HG03571 (cell line): ENCODE measurements at regions not wholly inside any gene's neighbourhood (a gene's known extent, or its start where the extent isn't known, plus 50 kb on each side); places are given as distances from the start of the nearest gene placed in this dataset.
"Not testable (repeated sequence)": the region's sequence is repeated elsewhere in the genome, so short reads cannot be mapped to it uniquely, and the experiment has no call there.

ENCODE experiments used
- ATAC-seq: cut with Tn5 transposase; IDR thresholded peaks from one replicate; pipeline ENCODE4 v1.9.1; 2021; ENCODE audit not compliant: unreplicated experiment

GRCh38 chr11:38060920-38061319 is 1462.9 kb upstream of the RAG2 start:
- no peak for ATAC-seq

DNA sequence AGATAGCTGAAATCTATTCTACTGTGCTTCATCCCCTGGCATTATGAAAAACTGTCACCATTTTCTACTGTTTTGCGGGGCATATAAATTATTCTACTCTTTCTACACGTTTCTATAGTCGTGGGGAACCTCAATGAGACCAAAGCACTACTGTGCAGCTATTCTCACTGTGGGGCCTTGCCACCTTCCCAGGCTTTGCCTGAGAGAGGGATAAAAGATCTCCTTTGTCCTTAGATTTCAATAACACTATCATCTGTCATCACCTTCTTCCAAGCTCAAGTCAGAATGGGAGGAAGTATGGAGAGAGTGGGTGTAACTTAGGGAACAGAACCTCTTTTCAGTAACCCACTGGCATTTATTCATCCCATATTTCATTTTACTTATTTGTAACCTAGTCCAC is 1462.1 kb upstream of the RAG2 start:
- no peak for ATAC-seq

DNA sequence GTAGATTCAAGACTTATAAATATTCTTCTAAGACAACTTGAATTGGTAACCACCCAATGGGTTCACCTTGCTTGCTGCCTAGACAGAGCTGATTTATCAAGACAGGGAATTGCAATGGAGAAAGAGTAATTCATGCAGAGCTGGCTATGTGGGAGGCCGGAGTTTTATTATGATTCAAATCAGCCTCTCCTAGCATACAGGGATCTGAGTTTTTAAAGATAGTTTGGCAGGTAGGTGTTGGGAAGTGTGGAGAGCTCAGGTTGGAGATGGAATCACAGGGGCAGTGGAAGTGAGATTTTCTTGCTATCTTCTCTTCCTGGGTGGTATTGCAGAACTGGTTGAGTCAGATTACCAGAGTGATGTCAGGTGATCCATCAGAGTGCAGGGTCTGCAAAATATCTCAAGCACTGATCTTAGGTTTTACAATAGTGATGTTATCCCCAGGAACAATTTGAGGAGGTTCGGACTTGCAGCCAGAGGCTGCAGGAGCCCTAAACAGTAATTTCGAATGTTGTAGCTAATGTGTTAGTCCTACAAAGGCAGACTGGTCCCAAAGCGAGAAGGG is 1448.6 kb upstream of the RAG2 start:
- ATAC-seq = no peak

GRCh38 chr11:38043060-38043459 is 1445.0 kb upstream of the RAG2 start:
- no peak for ATAC-seq

GRCh38 chr11:38038777-38039176 is 1440.7 kb upstream of the RAG2 start:
- no peak for ATAC-seq

DNA sequence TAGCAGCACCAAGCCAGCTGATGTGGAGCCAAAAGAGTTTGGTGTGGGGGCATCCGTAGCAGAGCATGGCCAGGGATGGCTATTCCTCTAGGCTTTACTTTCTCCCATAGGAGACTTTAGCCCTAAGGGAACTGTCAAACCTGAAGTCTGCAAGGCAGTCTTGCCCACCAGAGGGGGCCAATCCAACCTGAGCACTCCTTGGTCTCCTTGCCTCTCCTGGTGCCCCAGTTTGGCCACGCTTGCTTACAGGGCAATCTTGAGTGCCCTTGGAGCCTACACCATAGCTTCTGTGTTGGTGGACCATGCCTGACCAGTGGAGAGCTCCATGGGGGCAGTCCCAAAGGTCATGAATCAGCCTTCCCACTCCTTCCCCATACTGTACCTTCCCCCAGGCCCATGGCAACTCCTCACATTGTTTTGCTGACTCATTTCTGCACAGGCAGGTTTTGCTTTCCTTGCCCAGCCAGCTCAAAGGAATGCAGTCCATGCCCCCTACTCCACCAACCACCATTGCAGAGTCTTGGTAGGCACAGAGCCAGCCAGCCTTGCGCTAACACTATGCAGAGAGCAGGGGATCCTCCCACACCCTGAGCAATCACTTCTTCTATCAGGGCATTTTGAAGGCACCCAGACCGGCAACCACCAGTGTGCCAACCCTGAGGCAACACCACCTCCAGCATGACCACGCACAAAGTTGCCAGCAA is 1421.2 kb upstream of the RAG2 start:
- no peak for ATAC-seq

DNA sequence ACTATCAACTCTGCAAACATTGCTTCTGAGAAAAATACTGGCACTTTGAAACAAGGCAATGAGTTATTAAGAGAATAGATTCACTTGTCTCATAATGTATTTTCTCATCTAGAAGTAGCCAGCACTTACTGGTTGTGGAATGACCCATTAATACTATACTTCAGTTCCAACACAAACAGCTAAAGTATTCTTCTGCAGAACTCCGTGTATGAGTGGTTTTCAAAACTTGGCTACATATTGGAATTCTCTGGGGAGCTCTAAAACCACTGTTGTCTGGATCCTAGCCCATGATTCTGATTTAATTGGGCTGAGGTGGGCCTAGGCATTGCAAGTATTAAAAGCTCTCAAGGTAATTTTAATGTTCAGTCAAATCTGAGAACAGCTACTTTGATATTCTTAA is 1416.4 kb upstream of the RAG2 start:
- ATAC-seq = no peak

DNA sequence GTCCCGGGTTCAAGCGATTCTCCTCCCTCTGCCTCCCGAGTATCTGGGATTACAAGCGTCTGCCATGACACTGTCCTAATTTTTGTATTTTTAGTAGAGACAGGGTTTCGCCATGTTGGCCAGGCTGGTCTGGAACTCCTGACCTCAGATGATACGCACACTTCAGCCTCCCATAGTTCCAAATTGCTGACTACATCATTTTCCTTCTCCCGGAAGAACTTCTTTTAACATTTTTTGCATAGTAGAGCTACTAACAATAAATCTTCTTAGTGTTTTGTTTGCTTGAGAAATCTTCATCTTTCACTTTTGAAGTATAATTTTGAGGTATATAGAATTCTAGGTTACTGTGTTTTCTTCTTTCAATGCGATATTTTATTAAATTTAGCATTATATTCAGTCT is 1415.1 kb upstream of the RAG2 start:
- no peak for ATAC-seq

DNA sequence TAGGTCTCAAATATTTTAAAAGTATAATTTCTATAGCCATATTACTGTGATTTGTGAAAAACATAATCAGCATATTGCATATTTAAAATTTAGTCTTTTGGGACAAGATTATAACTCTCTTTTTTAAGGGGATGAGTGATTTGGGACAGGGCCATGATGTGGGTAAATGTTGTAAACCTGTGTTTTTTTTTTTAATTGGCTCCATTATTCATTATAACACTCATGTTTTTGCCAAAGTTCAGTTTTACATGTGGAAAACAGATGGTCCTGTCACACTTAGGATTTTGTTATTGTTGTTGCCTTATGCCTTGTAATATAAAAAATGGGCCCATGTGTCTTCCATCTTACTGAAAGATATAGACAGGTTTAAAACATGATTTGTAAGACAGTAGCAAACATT is 1413.5 kb upstream of the RAG2 start:
- ATAC-seq = no peak

DNA sequence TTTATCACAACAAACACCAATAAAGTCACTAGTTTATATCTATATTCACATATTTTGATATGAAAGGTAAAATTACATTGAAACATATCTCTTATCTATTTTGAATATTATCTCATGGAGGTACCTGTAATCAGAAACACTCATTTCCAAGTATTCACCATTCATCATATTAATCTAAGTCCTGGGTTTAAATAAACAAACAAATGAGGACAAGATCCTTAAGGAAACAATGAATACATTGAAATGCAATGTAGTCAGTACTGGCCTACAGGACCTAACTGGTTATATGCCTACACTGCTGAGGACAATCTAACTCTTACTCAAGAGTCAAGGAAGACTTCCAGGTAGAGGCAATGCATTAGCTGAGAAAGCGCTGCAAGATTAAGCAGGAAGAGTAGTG is 1411.9 kb upstream of the RAG2 start:
- ATAC-seq = no peak

- ATAC-seq = no peak
Observed at GRCh38 chr11:38006466-38006865, 1408.4 kb upstream of the RAG2 start.

DNA sequence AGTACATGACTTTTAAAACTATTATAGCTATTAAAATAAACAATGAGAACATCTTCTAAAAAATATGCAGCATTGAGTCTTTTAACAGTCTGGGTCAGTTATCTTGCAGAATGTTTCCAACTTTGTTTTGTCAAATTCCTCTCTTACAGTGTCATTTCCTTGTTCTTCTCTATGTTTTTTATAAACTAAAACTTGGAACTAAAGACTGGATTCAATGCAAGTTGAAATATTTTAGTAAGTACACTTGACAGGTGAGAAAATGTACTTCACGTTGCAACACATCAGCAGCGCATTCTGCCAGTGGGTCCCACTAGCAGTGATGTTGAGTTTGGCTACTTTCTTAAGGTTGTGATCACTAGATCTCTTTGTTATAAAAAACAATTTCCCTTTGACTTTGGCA is 1407.6 kb upstream of the RAG2 start:
- ATAC-seq = no peak

GRCh38 chr11:37999171-37999570 is 1401.1 kb upstream of the RAG2 start:
- no peak for ATAC-seq

- ATAC-seq = no peak
Observed at GRCh38 chr11:37995886-37996285, 1397.8 kb upstream of the RAG2 start.

DNA sequence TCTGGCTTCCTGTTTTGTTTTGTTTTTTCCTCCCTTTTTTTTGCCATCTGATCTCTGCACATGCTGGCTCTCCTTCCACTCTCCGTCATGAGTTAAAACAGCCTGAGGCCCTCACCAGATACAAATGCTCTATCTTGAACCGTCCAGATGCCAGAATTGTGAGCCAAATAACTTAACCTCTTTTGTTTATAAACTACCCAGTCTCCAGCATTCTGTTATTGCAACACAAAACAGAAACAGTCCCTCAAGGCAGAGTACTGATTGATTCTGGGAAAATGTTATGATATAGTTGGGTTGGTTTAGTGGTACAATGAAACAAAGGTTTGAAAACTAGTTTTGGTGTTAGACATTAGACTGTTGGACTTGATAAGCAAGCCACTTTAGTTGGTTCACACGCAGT is 1390.0 kb upstream of the RAG2 start:
- no peak for ATAC-seq

DNA sequence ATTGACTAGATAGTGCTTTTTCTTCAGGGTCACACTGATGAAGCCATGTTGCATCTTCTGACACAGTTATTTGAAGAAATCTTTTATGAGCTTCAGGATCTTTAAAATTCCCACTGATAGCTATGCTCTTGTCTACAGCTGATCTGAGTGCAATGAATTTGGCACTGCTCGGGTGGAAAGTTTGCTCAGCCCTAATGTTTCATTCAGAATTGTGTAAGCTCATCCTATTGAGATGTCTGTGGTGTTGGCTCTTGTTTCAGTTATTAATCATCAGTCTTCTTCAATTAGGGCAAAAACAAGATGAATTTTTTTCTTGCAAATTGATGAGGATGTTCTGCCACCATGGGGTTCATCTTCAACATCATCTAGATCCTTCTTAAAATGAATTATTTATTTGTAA is 1387.0 kb upstream of the RAG2 start:
- ATAC-seq = no peak

DNA sequence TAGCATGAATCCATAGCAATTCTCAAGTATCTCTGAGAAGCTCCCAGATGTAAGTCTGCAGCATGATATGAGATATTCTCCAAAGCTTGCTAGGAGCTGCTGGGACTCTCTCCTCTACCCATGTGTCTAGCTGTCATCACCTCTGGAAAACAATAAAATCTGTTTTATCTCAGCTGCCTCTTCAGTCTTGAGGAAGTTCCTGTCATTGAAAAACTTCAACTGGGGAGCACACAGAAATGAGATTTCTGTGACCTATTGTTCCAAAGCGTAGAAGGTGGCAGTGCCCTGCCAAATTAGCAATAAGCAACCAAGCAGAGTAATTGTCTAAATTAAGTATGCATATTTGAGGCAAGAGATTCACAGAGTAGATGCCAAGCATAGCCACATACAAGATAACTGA is 1380.6 kb upstream of the RAG2 start:
- no peak for ATAC-seq

- ATAC-seq = no peak
Observed at GRCh38 chr11:37973941-37974340, 1375.9 kb upstream of the RAG2 start.

DNA sequence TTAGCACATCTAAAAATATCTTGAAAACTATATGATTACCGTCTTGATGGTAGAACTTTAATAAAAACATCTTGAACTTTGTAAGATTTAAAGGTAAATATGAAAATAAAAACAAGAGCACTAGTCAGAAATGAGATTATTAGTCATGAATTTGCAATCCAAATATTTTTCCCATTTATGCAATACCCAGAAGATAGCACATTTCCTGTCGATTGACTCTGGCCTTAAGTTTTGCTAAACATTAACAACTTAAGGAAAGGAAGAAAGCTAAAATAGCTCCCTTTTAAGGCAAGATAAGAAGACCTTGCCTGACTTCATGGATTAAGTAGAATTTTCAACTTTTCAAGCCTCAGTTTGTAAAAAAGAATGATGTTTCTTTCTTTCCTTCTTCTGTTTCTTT is 1374.7 kb upstream of the RAG2 start:
- ATAC-seq = no peak

GRCh38 chr11:37969336-37969735 is 1371.3 kb upstream of the RAG2 start:
- not testable (repeated sequence) for ATAC-seq

DNA sequence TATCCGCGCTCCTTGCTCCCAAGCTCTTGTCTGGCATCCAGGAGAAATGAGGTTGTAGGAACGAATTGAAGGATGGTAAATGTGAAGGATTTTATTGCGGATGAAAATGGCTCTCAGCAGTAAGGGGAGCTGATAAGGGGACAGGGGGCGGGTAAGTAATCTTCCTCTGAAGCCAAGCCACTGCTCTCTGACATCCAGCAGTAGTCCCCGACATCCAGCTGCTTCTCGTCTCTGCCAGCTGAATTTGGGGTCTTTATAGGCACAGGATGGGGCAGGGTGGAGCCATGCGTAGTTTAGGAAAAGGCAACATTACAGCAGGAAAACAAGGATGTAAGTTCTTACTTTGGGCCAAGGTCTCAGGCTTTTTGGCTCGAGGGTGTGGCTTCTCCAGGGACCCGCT is 1370.1 kb upstream of the RAG2 start:
- no peak for ATAC-seq

GRCh38 chr11:37967635-37968034 is 1369.6 kb upstream of the RAG2 start:
- ATAC-seq = no peak

- no peak for ATAC-seq
Observed at GRCh38 chr11:37963440-37963839, 1365.4 kb upstream of the RAG2 start.
